ENCODE measurements at regions not wholly inside any gene's neighbourhood (a gene's known extent, or its start where the extent isn't known, plus 50 kb on each side); places are given as distances from the start of the nearest gene placed in this dataset.

- 81 to 94% methylated on average over 2 to 3 of the region's 3 CpGs for WGBS, 2 experiments (ENCODE audit: insufficient coverage in 2 of 2)
- H3K4me1 ChIP-seq (ENCODE audit: control insufficient read depth, insufficient read depth, low read length, poor library complexity, severe bottlenecking): no peaks in the 10 kb centered on the region
- no peak overlapping the region for H3K4me3 ChIP-seq (ENCODE audit: extremely low read depth, insufficient read depth, low read length, poor library complexity, severe bottlenecking)
- no peaks in the 10 kb centered on the region for H3K36me3 ChIP-seq (ENCODE audit: control insufficient read depth, insufficient read depth, low read length)
- peaks cover 8% of the 10 kb centered on the region for H3K9me3 ChIP-seq (ENCODE audit: control insufficient read depth, low read length)
- H3K27ac ChIP-seq (ENCODE audit: low read depth, low read length, severe bottlenecking): no peak overlapping the region
These were observed 158.1 kb upstream of the POU3F1 start for GRCh38 chr1:38204698-38205097.

DNA sequence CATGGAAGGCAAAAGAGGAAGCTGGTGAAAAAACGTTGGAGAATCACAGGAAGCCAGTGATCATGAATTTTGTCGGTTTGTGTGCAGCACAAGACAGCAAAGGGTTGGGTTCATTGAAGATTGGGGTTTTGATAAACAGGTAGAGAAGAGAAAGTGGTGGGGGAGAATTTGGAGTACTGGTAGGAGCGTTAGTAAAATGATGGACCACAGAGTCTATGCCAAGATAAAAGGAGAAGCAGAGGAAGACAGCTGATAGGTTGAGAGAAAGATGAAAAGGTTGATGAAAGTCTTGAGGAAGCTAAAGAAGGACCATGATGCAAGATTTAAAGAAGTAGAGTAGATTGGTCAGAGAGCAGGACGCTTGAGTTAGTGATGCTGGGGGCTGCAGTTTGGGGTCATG is 156.8 kb upstream of the POU3F1 start:
- Histone ChIP-seq H3K27ac (ENCODE audit: low read depth, low read length, severe bottlenecking) (no peak overlapping the region), H3K4me3 (ENCODE audit: extremely low read depth, insufficient read depth, low read length, poor library complexity, severe bottlenecking) (no peak overlapping the region), H3K9me3 (ENCODE audit: control insufficient read depth, low read length) (peaks cover 8% of the 10 kb centered on the region), H3K4me1 (ENCODE audit: control insufficient read depth, insufficient read depth, low read length, poor library complexity, severe bottlenecking) (no peaks in the 10 kb centered on the region), H3K36me3 (ENCODE audit: control insufficient read depth, insufficient read depth, low read length) (no peaks in the 10 kb centered on the region)
- 72 to 75% methylated on average over 4 of the region's 4 CpGs for WGBS, 2 experiments (ENCODE audit: insufficient coverage in 2 of 2)

DNA sequence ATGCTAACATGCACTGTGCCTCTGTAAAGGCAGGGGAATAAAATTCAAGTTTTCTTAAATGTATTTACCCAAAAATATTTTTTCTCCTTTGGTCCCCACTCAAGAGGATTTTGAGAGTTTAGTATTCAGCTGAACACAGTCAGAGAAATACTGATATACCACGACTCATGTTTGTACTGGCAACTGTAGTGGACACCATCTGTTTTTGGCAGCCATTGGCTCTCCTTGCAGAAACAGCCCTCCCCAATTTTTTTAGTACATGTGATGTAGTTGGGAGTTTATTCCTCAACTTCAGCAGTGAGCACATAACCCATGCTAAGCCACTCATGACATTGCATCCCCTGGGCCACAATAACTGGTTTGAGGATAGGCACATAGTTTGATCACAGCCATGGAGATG is 154.8 kb upstream of the POU3F1 start:
- H3K36me3 ChIP-seq (ENCODE audit: control insufficient read depth, insufficient read depth, low read length): no peaks in the 10 kb centered on the region
- H3K4me3 ChIP-seq (ENCODE audit: extremely low read depth, insufficient read depth, low read length, poor library complexity, severe bottlenecking): no peak overlapping the region
- H3K9me3 ChIP-seq (ENCODE audit: control insufficient read depth, low read length): peaks cover 8% of the 10 kb centered on the region
- H3K27ac ChIP-seq (ENCODE audit: low read depth, low read length, severe bottlenecking): no peak overlapping the region
- no peaks in the 10 kb centered on the region for H3K4me1 ChIP-seq (ENCODE audit: control insufficient read depth, insufficient read depth, low read length, poor library complexity, severe bottlenecking)
- 80% methylated on average over 1 of the region's 1 CpG; no CpG with 5 or more reads in 1 of the 2 experiments for WGBS, 2 experiments (ENCODE audit: insufficient coverage in 2 of 2)

DNA sequence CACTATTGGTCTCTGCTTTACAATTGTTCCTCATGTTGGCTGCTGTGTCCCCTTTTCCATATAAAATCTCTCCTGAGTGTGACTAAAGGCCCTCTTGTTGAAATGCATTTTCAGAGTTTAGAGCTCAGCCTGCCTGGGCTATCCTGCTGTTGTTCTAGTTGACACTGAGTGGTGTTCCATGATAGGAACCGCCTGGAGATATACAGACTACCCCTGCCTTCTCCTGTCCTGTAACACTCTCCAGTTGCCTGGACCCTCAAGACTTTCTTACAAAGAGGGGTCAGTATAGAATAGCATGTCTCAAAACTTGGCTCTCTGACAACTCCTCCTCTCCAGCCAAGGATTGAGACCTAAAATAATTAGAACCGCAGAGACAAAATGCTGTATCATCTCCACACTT is 152.0 kb upstream of the POU3F1 start:
- no peak overlapping the region for H3K27ac ChIP-seq (ENCODE audit: low read depth, low read length, severe bottlenecking)
- 100% methylated on average over 1 of the region's 2 CpGs for WGBS, 2 experiments (ENCODE audit: insufficient coverage in 2 of 2)
- H3K36me3 ChIP-seq (ENCODE audit: control insufficient read depth, insufficient read depth, low read length): no peaks in the 10 kb centered on the region
- no peaks in the 10 kb centered on the region for H3K4me1 ChIP-seq (ENCODE audit: control insufficient read depth, insufficient read depth, low read length, poor library complexity, severe bottlenecking)
- H3K9me3 ChIP-seq (ENCODE audit: control insufficient read depth, low read length): peaks cover 8% of the 10 kb centered on the region
- H3K4me3 ChIP-seq (ENCODE audit: extremely low read depth, insufficient read depth, low read length, poor library complexity, severe bottlenecking): no peak overlapping the region

- Histone ChIP-seq H3K27ac (ENCODE audit: low read depth, low read length, severe bottlenecking) (no peak overlapping the region), H3K4me3 (ENCODE audit: extremely low read depth, insufficient read depth, low read length, poor library complexity, severe bottlenecking) (no peak overlapping the region), H3K4me1 (ENCODE audit: control insufficient read depth, insufficient read depth, low read length, poor library complexity, severe bottlenecking) (no peaks in the 10 kb centered on the region), H3K9me3 (ENCODE audit: control insufficient read depth, low read length) (peaks cover 8% of the 10 kb centered on the region), H3K36me3 (ENCODE audit: control insufficient read depth, insufficient read depth, low read length) (no peaks in the 10 kb centered on the region)
- 88 to 93% methylated on average over 6 of the region's 6 CpGs for WGBS, 2 experiments (ENCODE audit: insufficient coverage in 2 of 2)
These were observed 151.5 kb upstream of the POU3F1 start for GRCh38 chr1:38198099-38198498.

DNA sequence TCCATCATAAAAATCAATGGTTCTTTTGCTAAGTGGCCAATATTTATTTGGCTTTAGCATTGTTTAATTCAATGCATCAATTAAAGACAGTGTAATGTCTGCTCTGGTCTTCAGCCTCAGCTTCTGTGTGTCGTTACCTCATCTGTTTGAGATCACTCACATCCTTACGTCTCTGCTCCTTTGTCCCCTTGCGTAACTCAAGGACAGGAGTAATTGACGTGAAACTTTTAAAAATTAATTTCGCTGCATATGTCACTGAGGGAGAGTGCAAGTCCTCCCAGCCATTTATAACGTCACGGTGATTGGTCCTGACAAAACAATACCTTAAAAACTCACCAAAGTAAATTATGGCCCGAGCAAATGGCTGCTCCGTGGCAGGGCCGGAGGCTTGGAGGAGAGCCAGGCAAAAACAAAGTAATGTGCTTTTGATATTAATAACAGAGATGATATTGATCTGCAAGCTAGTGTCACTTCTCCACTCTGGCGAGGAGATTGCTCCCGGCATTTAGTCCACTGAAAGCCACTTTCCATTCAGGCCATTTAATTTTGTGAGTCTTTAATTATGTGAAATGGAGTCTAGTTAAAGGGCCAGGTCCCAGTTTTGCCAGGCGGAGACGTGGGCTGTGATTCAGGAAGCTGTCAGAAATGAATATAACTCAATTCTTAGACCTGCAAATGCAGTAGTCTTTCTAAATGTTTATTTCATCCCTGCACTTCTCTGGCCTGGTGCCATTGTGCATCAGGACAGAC is 150.9 kb upstream of the POU3F1 start:
- Histone ChIP-seq H3K4me1 (ENCODE audit: control insufficient read depth, insufficient read depth, low read length, poor library complexity, severe bottlenecking) (no peaks in the 10 kb centered on the region), H3K4me3 (ENCODE audit: extremely low read depth, insufficient read depth, low read length, poor library complexity, severe bottlenecking) (no peak overlapping the region), H3K27ac (ENCODE audit: low read depth, low read length, severe bottlenecking) (no peak overlapping the region), H3K36me3 (ENCODE audit: control insufficient read depth, insufficient read depth, low read length) (no peaks in the 10 kb centered on the region), H3K9me3 (ENCODE audit: control insufficient read depth, low read length) (peaks cover 8% of the 10 kb centered on the region)
- WGBS, 2 experiments (ENCODE audit: insufficient coverage in 2 of 2): 88 to 94% methylated on average over 5 to 11 of the region's 14 CpGs

GRCh38 chr1:38194472-38194871 is 147.9 kb upstream of the POU3F1 start:
- H3K4me3 ChIP-seq (ENCODE audit: extremely low read depth, insufficient read depth, low read length, poor library complexity, severe bottlenecking): no peak overlapping the region
- H3K27ac ChIP-seq (ENCODE audit: low read depth, low read length, severe bottlenecking): no peak overlapping the region
- no peaks in the 10 kb centered on the region for H3K4me1 ChIP-seq (ENCODE audit: control insufficient read depth, insufficient read depth, low read length, poor library complexity, severe bottlenecking)
- no peaks in the 10 kb centered on the region for H3K36me3 ChIP-seq (ENCODE audit: control insufficient read depth, insufficient read depth, low read length)
- no peaks in the 10 kb centered on the region for H3K9me3 ChIP-seq (ENCODE audit: control insufficient read depth, low read length)
- WGBS, 2 experiments (ENCODE audit: insufficient coverage in 2 of 2): 86 to 91% methylated on average over 5 of the region's 6 CpGs

DNA sequence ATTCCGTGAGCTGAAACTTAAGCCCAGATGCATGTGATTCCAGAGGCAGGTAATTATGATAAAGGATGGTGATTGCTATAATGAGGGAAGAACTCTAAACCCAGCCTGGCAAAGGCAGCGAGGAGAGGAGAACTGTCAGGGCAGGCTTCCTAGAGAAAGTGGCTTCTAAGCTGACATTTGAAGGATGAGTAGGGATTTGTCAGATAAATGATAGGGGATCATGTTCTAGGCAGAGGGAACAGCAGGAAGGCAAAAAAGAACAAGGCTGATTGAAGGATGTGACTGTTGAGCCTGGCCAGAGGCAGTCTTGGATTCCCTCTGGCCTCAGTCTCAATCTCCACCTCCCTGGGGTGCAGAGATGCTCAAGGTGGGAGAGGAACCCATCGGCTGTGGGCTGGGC is 146.4 kb upstream of the POU3F1 start:
- H3K9me3 ChIP-seq (ENCODE audit: control insufficient read depth, low read length): no peaks in the 10 kb centered on the region
- H3K27ac ChIP-seq (ENCODE audit: low read depth, low read length, severe bottlenecking): no peak overlapping the region
- 67 to 79% methylated on average over 2 to 3 of the region's 3 CpGs for WGBS, 2 experiments (ENCODE audit: insufficient coverage in 2 of 2)
- no peaks in the 10 kb centered on the region for H3K36me3 ChIP-seq (ENCODE audit: control insufficient read depth, insufficient read depth, low read length)
- no peaks in the 10 kb centered on the region for H3K4me1 ChIP-seq (ENCODE audit: control insufficient read depth, insufficient read depth, low read length, poor library complexity, severe bottlenecking)
- H3K4me3 ChIP-seq (ENCODE audit: extremely low read depth, insufficient read depth, low read length, poor library complexity, severe bottlenecking): no peak overlapping the region

GRCh38 chr1:38191461-38191860 is 144.9 kb upstream of the POU3F1 start:
- Histone ChIP-seq H3K4me3 (ENCODE audit: extremely low read depth, insufficient read depth, low read length, poor library complexity, severe bottlenecking) (no peak overlapping the region), H3K4me1 (ENCODE audit: control insufficient read depth, insufficient read depth, low read length, poor library complexity, severe bottlenecking) (no peaks in the 10 kb centered on the region), H3K9me3 (ENCODE audit: control insufficient read depth, low read length) (no peaks in the 10 kb centered on the region), H3K27ac (ENCODE audit: low read depth, low read length, severe bottlenecking) (no peak overlapping the region), H3K36me3 (ENCODE audit: control insufficient read depth, insufficient read depth, low read length) (no peaks in the 10 kb centered on the region)
- WGBS, 2 experiments (ENCODE audit: insufficient coverage in 2 of 2): 83 to 94% methylated on average over 7 of the region's 7 CpGs

DNA sequence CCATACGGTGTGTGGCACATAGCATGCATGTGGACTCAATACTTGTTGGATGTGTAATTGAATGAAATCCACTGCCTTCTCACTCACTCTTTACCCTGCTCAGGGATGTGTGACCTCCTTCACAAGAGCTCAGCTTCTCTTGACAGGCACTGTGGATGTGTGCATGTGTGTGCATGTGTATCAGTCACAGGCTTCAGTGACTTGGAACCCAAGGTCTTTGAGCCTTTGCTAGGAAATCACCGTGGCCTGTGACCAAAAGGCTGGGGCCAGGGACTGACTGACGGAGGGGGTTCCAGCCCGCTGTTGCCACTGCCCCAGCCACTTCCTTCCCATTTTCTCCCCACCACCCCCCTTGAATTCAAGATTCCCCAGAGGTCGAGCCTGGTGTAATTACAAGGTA is 144.4 kb upstream of the POU3F1 start:
- Histone ChIP-seq H3K27ac (ENCODE audit: low read depth, low read length, severe bottlenecking) (no peak overlapping the region), H3K4me3 (ENCODE audit: extremely low read depth, insufficient read depth, low read length, poor library complexity, severe bottlenecking) (no peak overlapping the region), H3K9me3 (ENCODE audit: control insufficient read depth, low read length) (no peaks in the 10 kb centered on the region), H3K4me1 (ENCODE audit: control insufficient read depth, insufficient read depth, low read length, poor library complexity, severe bottlenecking) (no peaks in the 10 kb centered on the region), H3K36me3 (ENCODE audit: control insufficient read depth, insufficient read depth, low read length) (no peaks in the 10 kb centered on the region)
- 63 to 88% methylated on average over 1 to 5 of the region's 5 CpGs for WGBS, 2 experiments (ENCODE audit: insufficient coverage in 2 of 2)

- no peak overlapping the region for H3K4me3 ChIP-seq (ENCODE audit: extremely low read depth, insufficient read depth, low read length, poor library complexity, severe bottlenecking)
- WGBS, 2 experiments (ENCODE audit: insufficient coverage in 2 of 2): 81 to 83% methylated on average over 6 to 8 of the region's 9 CpGs
- peaks cover 11% of the 10 kb centered on the region for H3K4me1 ChIP-seq (ENCODE audit: control insufficient read depth, insufficient read depth, low read length, poor library complexity, severe bottlenecking)
- H3K9me3 ChIP-seq (ENCODE audit: control insufficient read depth, low read length): no peaks in the 10 kb centered on the region
- H3K27ac ChIP-seq (ENCODE audit: low read depth, low read length, severe bottlenecking): no peak overlapping the region
- H3K36me3 ChIP-seq (ENCODE audit: control insufficient read depth, insufficient read depth, low read length): no peaks in the 10 kb centered on the region
These were observed 141.0 kb upstream of the POU3F1 start for GRCh38 chr1:38187552-38187951.
